ENCODE measurements at regions not wholly inside any gene's neighbourhood (a gene's known extent, or its start where the extent isn't known, plus 50 kb on each side); places are given as distances from the start of the nearest gene placed in this dataset.

- H3K27me3 ChIP-seq (replicated peaks; ENCODE audit: control insufficient read depth, insufficient read depth, low read length): no peaks in the 10 kb centered on the region
Measured at GRCh38 chr20:4082406-4083097, 66.1 kb upstream of the SMOX start.

GRCh38 chr20:4081421-4081820 is 66.1 kb upstream of the RNF24 start:
- DNase-seq (ENCODE audit: extremely low read depth, insufficient read length): no peak
- Histone ChIP-seq H3K4me3 (replicated peaks; ENCODE audit: low read depth, low read length) (no peak overlapping the region), H3K36me3 (ENCODE audit: control insufficient read depth, insufficient read depth, low read length) (no peaks in the 10 kb centered on the region), H3K27me3 (replicated peaks; ENCODE audit: control insufficient read depth, insufficient read depth, low read length) (no peaks in the 10 kb centered on the region)
- TF ChIP-seq CTCF (IDR thresholded peaks at IDR 0.05; ENCODE audit: insufficient read depth, low read length, poor library complexity, severe bottlenecking): no peak

More at GRCh38 chr20:4082406-4083097, 66.1 kb upstream of the SMOX start:
- no peak for TF ChIP-seq CTCF (IDR thresholded peaks at IDR 0.05; ENCODE audit: insufficient read depth, low read length, poor library complexity, severe bottlenecking)
- H3K36me3 ChIP-seq (ENCODE audit: control insufficient read depth, insufficient read depth, low read length): no peaks in the 10 kb centered on the region
- DNase-seq (ENCODE audit: extremely low read depth, insufficient read length): peak; percentile 68
- H3K4me3 ChIP-seq (replicated peaks; ENCODE audit: low read depth, low read length): no peak overlapping the region

GRCh38 chr20:4076671-4077070 is 61.3 kb upstream of the RNF24 start:
- Histone ChIP-seq H3K36me3 (ENCODE audit: control insufficient read depth, insufficient read depth, low read length) (no peaks in the 10 kb centered on the region), H3K4me3 (replicated peaks; ENCODE audit: low read depth, low read length) (no peak overlapping the region), H3K27me3 (replicated peaks; ENCODE audit: control insufficient read depth, insufficient read depth, low read length) (no peaks in the 10 kb centered on the region)
- TF ChIP-seq CTCF (IDR thresholded peaks at IDR 0.05; ENCODE audit: insufficient read depth, low read length, poor library complexity, severe bottlenecking): no peak
- DNase-seq (ENCODE audit: extremely low read depth, insufficient read length): no peak

GRCh38 chr20:4076033-4076432 is 60.7 kb upstream of the RNF24 start:
- Histone ChIP-seq H3K36me3 (ENCODE audit: control insufficient read depth, insufficient read depth, low read length) (no peaks in the 10 kb centered on the region), H3K4me3 (replicated peaks; ENCODE audit: low read depth, low read length) (no peak overlapping the region), H3K27me3 (replicated peaks; ENCODE audit: control insufficient read depth, insufficient read depth, low read length) (no peaks in the 10 kb centered on the region)
- no peak for TF ChIP-seq CTCF (IDR thresholded peaks at IDR 0.05; ENCODE audit: insufficient read depth, low read length, poor library complexity, severe bottlenecking)
- DNase-seq (ENCODE audit: extremely low read depth, insufficient read length): no peak

GRCh38 chr20:4074877-4075455 is 59.6 kb upstream of the RNF24 start:
- H3K36me3 ChIP-seq (ENCODE audit: control insufficient read depth, insufficient read depth, low read length): no peaks in the 10 kb centered on the region
- H3K4me3 ChIP-seq (replicated peaks; ENCODE audit: low read depth, low read length): no peak overlapping the region
- no peaks in the 10 kb centered on the region for H3K27me3 ChIP-seq (replicated peaks; ENCODE audit: control insufficient read depth, insufficient read depth, low read length)
- no peak for TF ChIP-seq CTCF (IDR thresholded peaks at IDR 0.05; ENCODE audit: insufficient read depth, low read length, poor library complexity, severe bottlenecking)
- DNase-seq (ENCODE audit: extremely low read depth, insufficient read length): no peak
